ENCODE measurements at regions not wholly inside any gene's neighbourhood (a gene's known extent, or its start where the extent isn't known, plus 50 kb on each side); places are given as distances from the start of the nearest gene placed in this dataset.

DNA sequence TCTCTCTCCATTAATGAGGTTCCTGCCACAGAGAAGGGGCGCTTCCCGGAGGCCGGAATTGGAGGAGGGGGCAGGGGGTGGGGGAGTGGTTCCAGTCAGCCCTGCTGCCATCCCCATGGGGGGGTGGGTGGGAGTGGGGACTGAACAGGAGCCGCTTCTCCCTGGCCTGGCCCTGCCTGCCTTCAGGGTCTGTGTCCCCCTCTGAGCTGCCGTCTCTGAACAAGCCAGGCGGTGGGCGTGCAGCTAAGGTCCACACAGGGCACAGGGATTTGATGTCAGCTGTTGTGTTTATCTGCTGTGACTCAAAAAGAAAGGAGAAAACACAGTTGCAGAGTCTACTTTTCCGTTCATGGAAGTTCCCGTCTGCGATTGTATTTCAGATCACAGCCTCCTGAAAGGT, 141.5 kb upstream of the PCBD1 start:
- Histone ChIP-seq H2BK5ac (ENCODE audit: low read length) (no peak overlapping the region), H3K18ac (ENCODE audit: low read length) (no peak overlapping the region), H3K4me3 (ENCODE audit: low read length) (no peak overlapping the region), H4K5ac (ENCODE audit: low read length) (no peak overlapping the region), H2AK5ac (ENCODE audit: low read length) (no peak overlapping the region), H3K56ac (ENCODE audit: low read length) (no peak overlapping the region), H3K36me3 (ENCODE audit: control insufficient read depth, insufficient read depth, low read length) (no peaks in the 10 kb centered on the region), H3K27me3 (ENCODE audit: insufficient read depth, low read length, poor library complexity) (no peaks in the 10 kb centered on the region), H3K4me1 (ENCODE audit: control insufficient read depth, low read depth, low read length) (no peaks in the 10 kb centered on the region), H2BK15ac (replicated peaks; ENCODE audit: low read depth) (no peak overlapping the region), H3K4ac (ENCODE audit: low read depth, low read length) (no peak overlapping the region), H3K23ac (ENCODE audit: low read length) (no peak overlapping the region), H3K79me1 (ENCODE audit: low read length) (no peaks in the 10 kb centered on the region), H3K79me2 (ENCODE audit: control insufficient read depth, insufficient read depth, low read length) (no peaks in the 10 kb centered on the region), H2BK120ac (ENCODE audit: low read depth, low read length) (no peak overlapping the region), H3K4me2 (ENCODE audit: low read length) (no peak overlapping the region), H3K9ac (ENCODE audit: low read length) (no peak overlapping the region), H3K27ac (ENCODE audit: low read depth, low read length) (no peak overlapping the region), H4K8ac (ENCODE audit: low read depth, low read length) (no peak overlapping the region)
- DNase-seq: no peak
- WGBS (ENCODE audit: extremely low coverage, insufficient coverage, low lambda C conversion rate): no CpG with 5 or more reads among the region's 10 CpGs

DNA sequence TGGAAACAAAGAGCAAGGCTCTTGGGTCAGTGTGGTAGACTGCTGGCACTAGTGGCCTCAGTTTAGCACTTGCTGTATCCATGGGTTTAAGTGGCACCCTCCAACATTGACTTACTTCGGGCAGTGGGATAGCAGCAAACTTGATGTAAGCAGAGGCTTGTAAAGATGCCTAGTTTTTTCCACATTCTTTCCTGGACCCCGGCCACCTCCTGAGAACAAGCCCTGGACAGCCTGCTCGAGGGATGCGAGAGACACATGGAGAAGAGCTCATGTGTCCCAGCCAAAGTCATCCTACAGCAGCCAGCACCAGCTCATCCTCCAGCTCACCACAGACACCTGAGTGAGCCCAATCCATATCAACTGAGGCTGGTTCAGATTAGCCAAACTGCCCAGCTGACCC, 142.7 kb upstream of the PCBD1 start:
- H2BK5ac ChIP-seq (ENCODE audit: low read length): no peak overlapping the region
- no peaks in the 10 kb centered on the region for H3K27me3 ChIP-seq (ENCODE audit: insufficient read depth, low read length, poor library complexity)
- no peak overlapping the region for H2BK120ac ChIP-seq (ENCODE audit: low read depth, low read length)
- no peak overlapping the region for H4K5ac ChIP-seq (ENCODE audit: low read length)
- H3K9ac ChIP-seq (ENCODE audit: low read length): no peak overlapping the region
- WGBS (ENCODE audit: extremely low coverage, insufficient coverage, low lambda C conversion rate): no CpG with 5 or more reads among the region's 4 CpGs
- H3K56ac ChIP-seq (ENCODE audit: low read length): no peak overlapping the region
- H3K4me2 ChIP-seq (ENCODE audit: low read length): no peak overlapping the region
- no peak overlapping the region for H3K27ac ChIP-seq (ENCODE audit: low read depth, low read length)
- H3K18ac ChIP-seq (ENCODE audit: low read length): no peak overlapping the region
- no peak overlapping the region for H3K4me3 ChIP-seq (ENCODE audit: low read length)
- no peaks in the 10 kb centered on the region for H3K79me1 ChIP-seq (ENCODE audit: low read length)
- H3K4ac ChIP-seq (ENCODE audit: low read depth, low read length): no peak overlapping the region
- H3K23ac ChIP-seq (ENCODE audit: low read length): no peak overlapping the region
- no peaks in the 10 kb centered on the region for H3K79me2 ChIP-seq (ENCODE audit: control insufficient read depth, insufficient read depth, low read length)
- no peaks in the 10 kb centered on the region for H3K4me1 ChIP-seq (ENCODE audit: control insufficient read depth, low read depth, low read length)
- H2AK5ac ChIP-seq (ENCODE audit: low read length): no peak overlapping the region
- no peak for DNase-seq
- H3K36me3 ChIP-seq (ENCODE audit: control insufficient read depth, insufficient read depth, low read length): no peaks in the 10 kb centered on the region
- H4K8ac ChIP-seq (ENCODE audit: low read depth, low read length): no peak overlapping the region
- H2BK15ac ChIP-seq (replicated peaks; ENCODE audit: low read depth): no peak overlapping the region

DNA sequence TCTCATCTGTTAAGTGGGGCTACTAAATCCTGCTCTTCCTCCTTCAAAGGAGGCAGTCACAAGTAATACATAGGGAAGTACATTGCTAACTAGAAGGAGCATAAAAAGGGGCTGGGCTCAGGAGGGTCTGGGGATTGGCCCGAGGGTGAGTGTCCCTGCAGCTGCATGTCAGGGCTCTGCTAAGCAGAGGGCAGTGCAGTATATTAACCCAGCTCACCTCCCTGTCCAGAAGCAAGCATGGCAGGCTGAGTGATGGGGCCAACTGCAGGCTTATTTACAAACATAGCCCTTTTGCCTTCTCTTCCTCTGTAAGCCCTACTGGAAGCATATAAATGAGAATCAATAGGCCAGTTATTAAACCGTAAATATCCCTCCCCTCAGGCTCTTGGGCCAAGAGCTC, 143.2 kb upstream of the PCBD1 start:
- no peak overlapping the region for H2AK5ac ChIP-seq (ENCODE audit: low read length)
- H3K4me2 ChIP-seq (ENCODE audit: low read length): no peak overlapping the region
- H2BK120ac ChIP-seq (ENCODE audit: low read depth, low read length): no peak overlapping the region
- H3K18ac ChIP-seq (ENCODE audit: low read length): no peak overlapping the region
- H3K79me2 ChIP-seq (ENCODE audit: control insufficient read depth, insufficient read depth, low read length): no peaks in the 10 kb centered on the region
- no peak overlapping the region for H4K5ac ChIP-seq (ENCODE audit: low read length)
- H3K4me1 ChIP-seq (ENCODE audit: control insufficient read depth, low read depth, low read length): no peaks in the 10 kb centered on the region
- H2BK5ac ChIP-seq (ENCODE audit: low read length): no peak overlapping the region
- DNase-seq: peak; percentile 34
- no peak overlapping the region for H3K4ac ChIP-seq (ENCODE audit: low read depth, low read length)
- H3K9ac ChIP-seq (ENCODE audit: low read length): no peak overlapping the region
- H4K8ac ChIP-seq (ENCODE audit: low read depth, low read length): no peak overlapping the region
- no peaks in the 10 kb centered on the region for H3K27me3 ChIP-seq (ENCODE audit: insufficient read depth, low read length, poor library complexity)
- no peak overlapping the region for H3K56ac ChIP-seq (ENCODE audit: low read length)
- H3K36me3 ChIP-seq (ENCODE audit: control insufficient read depth, insufficient read depth, low read length): no peaks in the 10 kb centered on the region
- no peak overlapping the region for H2BK15ac ChIP-seq (replicated peaks; ENCODE audit: low read depth)
- no peak overlapping the region for H3K4me3 ChIP-seq (ENCODE audit: low read length)
- WGBS (ENCODE audit: extremely low coverage, insufficient coverage, low lambda C conversion rate): no CpG with 5 or more reads among the region's 2 CpGs
- no peak overlapping the region for H3K23ac ChIP-seq (ENCODE audit: low read length)
- H3K27ac ChIP-seq (ENCODE audit: low read depth, low read length): no peak overlapping the region
- H3K79me1 ChIP-seq (ENCODE audit: low read length): no peaks in the 10 kb centered on the region

DNA sequence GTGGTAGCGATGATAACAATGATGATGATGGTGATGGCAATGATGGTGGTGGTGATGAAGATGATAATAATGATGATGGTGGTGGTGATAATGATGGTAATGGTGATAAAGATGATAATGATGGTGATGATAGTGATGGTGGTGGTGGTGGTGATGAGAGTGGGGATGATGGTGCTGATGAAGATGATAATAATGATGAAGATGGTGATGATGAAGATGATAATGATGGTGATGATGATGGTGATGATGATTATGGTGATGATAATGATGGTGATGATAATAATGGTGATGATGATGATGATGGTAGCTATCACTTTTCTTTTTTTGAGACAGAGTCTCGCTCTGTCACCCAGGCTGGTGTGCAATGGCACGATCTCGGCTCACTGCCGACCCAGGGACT, 144.5 kb upstream of the PCBD1 start:
- WGBS (ENCODE audit: extremely low coverage, insufficient coverage, low lambda C conversion rate): no CpG with 5 or more reads among the region's 5 CpGs
- Histone ChIP-seq H3K56ac (ENCODE audit: low read length) (no peak overlapping the region), H2BK5ac (ENCODE audit: low read length) (no peak overlapping the region), H3K27ac (ENCODE audit: low read depth, low read length) (no peak overlapping the region), H3K79me2 (ENCODE audit: control insufficient read depth, insufficient read depth, low read length) (no peaks in the 10 kb centered on the region), H3K4me3 (ENCODE audit: low read length) (no peak overlapping the region), H3K9ac (ENCODE audit: low read length) (no peak overlapping the region), H4K5ac (ENCODE audit: low read length) (no peak overlapping the region), H3K79me1 (ENCODE audit: low read length) (no peaks in the 10 kb centered on the region), H4K8ac (ENCODE audit: low read depth, low read length) (no peak overlapping the region), H2AK5ac (ENCODE audit: low read length) (no peak overlapping the region), H3K18ac (ENCODE audit: low read length) (no peak overlapping the region), H3K23ac (ENCODE audit: low read length) (no peak overlapping the region), H3K4ac (ENCODE audit: low read depth, low read length) (no peak overlapping the region), H2BK120ac (ENCODE audit: low read depth, low read length) (no peak overlapping the region), H3K4me2 (ENCODE audit: low read length) (no peak overlapping the region), H3K4me1 (ENCODE audit: control insufficient read depth, low read depth, low read length) (no peaks in the 10 kb centered on the region), H2BK15ac (replicated peaks; ENCODE audit: low read depth) (no peak overlapping the region), H3K36me3 (ENCODE audit: control insufficient read depth, insufficient read depth, low read length) (no peaks in the 10 kb centered on the region), H3K27me3 (ENCODE audit: insufficient read depth, low read length, poor library complexity) (no peaks in the 10 kb centered on the region)
- no peak for DNase-seq

DNA sequence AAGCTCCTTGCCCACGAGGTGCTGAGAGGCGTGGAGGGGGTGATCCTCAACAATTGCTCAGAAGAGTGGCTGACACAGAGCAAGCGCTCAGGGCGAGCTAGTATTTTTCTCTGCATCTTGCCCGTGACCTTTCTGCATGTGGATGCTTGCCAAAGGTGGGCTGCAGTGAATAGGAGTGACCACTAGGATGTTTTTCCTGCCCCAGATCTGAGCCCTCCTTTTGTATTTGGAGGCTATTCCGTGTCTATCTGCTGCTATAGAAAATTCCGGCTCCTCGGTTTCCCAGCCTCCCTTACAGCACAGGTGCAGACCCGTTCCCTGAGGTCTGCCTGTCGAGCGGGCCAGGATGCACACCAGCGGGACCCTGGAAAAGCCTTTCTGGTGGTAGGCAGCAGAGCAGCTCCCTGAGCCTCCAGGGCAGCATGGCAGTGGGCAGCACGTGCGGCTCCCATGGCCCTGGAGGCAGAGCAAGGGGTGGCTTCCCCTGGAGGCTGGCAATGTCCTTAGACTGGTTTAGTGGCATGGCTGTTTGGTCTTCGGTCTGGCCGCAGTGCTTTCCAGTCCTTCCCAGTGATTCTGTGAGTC, 145.1 kb upstream of the PCBD1 start:
- no peaks in the 10 kb centered on the region for H3K79me1 ChIP-seq (ENCODE audit: low read length)
- no peak overlapping the region for H3K23ac ChIP-seq (ENCODE audit: low read length)
- no peak overlapping the region for H2BK15ac ChIP-seq (replicated peaks; ENCODE audit: low read depth)
- no peak overlapping the region for H3K4me2 ChIP-seq (ENCODE audit: low read length)
- H2BK120ac ChIP-seq (ENCODE audit: low read depth, low read length): no peak overlapping the region
- no peaks in the 10 kb centered on the region for H3K27me3 ChIP-seq (ENCODE audit: insufficient read depth, low read length, poor library complexity)
- H3K18ac ChIP-seq (ENCODE audit: low read length): no peak overlapping the region
- no peak overlapping the region for H3K27ac ChIP-seq (ENCODE audit: low read depth, low read length)
- no peak overlapping the region for H3K9ac ChIP-seq (ENCODE audit: low read length)
- H3K36me3 ChIP-seq (ENCODE audit: control insufficient read depth, insufficient read depth, low read length): no peaks in the 10 kb centered on the region
- peak; percentile 23 for DNase-seq
- H4K5ac ChIP-seq (ENCODE audit: low read length): no peak overlapping the region
- no peak overlapping the region for H2BK5ac ChIP-seq (ENCODE audit: low read length)
- H3K4me3 ChIP-seq (ENCODE audit: low read length): no peak overlapping the region
- H2AK5ac ChIP-seq (ENCODE audit: low read length): no peak overlapping the region
- no CpG with 5 or more reads among the region's 16 CpGs for WGBS (ENCODE audit: extremely low coverage, insufficient coverage, low lambda C conversion rate)
- H4K8ac ChIP-seq (ENCODE audit: low read depth, low read length): no peak overlapping the region
- no peak overlapping the region for H3K4ac ChIP-seq (ENCODE audit: low read depth, low read length)
- H3K56ac ChIP-seq (ENCODE audit: low read length): no peak overlapping the region
- no peaks in the 10 kb centered on the region for H3K79me2 ChIP-seq (ENCODE audit: control insufficient read depth, insufficient read depth, low read length)
- no peaks in the 10 kb centered on the region for H3K4me1 ChIP-seq (ENCODE audit: control insufficient read depth, low read depth, low read length)
